Stimulated activated CD8-positive, alpha-beta memory T cell treated with anti-CD3 and anti-CD28 coated beads, Interleukin-7, amount 100 ng/mL, for 48 hours (primary cell): ENCODE measurements at regions not wholly inside any gene's neighbourhood (a gene's known extent, or its start where the extent isn't known, plus 50 kb on each side); places are given as distances from the start of the nearest gene placed in this dataset.

ENCODE experiments used
- DNase-seq, 2 donors: peaks; one replicate each; pipeline ENCODE4 v3.0.0-alpha.2; 2020; ENCODE audit warnings: low read depth in 1 of 2; ENCODE audit errors: extremely low read depth in 1 of 2

- DNase-seq = no peak
These were observed 392.3 kb upstream of the TMPO start for GRCh38 chr12:98123021-98123461.

DNA sequence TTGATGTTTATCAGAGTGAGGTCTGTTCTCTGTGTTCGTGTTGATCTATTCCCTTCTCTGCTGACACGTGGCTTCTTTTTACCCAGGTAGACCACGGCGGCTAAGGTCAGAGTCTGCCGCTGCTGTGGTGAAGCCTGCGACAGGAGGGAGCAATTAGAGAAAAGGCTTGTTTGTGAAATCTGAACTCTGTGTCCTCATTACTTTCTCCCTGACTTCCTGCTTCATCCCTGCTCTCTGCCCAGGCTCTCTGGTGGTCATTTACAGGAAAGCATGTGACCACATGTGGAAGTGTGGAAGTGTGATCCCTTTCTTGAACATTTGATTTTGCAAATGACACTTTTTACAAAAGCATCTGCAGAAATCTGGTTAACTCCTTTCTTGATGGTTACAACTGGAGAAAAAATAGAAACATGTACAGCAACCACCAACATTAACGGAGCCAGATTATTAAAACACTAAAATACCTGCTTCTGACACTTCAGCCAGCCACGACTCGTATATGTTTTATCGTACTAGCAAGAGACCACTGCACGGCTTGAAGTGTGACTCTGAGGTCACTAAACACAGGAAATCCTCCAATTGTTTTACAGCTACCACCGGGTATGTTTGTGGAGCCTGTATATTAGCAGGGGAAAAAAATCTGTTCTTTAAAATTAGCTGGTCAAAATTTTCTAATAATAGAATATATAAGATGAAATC is 388.6 kb upstream of the TMPO start:
- DNase-seq = no peak

DNA sequence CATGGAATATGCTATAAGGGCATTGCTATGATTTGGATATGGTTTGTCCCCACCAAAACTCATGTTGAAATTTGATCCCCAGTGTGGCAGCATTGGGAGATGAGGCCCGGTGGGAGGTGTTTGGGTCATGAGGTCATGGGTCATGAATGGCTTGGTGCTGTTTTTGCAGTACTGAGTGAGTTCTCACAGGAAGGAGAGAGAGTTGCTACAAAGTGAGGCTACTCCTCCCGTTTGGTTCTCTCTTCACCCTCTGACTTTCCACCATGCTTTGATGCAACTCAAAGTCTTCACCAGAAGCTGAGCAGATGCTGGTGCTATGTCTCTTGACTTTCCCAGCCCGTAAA is 388.1 kb upstream of the TMPO start:
- DNase-seq = no peak

DNA sequence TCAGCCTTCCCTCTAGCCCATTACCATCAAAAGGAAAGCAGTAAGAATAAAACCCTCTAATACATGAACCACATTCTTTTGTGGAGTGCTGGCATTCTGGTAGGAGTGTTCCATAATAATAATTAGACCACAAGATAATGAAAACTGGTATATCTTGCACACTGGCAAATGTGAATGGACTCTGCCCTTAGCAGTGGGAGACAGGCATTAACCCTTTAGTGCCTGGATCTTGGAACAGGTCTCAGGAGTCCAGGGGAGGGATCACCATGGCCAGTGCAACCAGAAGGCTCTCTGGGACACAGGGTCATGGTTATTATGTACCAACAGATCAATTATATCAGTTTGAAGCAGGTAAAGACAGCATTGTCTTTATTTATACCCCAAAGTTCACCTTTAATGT is 387.5 kb upstream of the TMPO start:
- no peak for DNase-seq

DNA sequence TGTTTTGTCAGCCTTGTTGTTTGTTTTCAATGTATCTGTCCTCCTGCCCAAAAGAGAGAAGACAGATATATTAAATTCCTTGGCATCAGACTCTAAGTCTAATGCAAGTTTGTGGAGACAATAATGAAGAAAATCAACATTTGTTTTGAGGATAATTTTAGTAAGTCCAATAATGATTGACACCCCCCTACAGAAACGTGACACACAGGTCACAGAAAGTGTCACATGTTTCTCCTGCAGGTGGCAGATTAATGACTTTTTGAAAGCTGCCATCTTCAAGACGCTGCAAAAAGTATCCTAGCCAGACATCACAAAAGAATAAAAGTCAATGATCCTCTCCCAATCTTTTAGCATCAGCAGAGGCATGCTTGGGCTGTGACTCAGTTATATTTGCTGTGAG is 378.8 kb upstream of the TMPO start:
- no peak for DNase-seq

DNA sequence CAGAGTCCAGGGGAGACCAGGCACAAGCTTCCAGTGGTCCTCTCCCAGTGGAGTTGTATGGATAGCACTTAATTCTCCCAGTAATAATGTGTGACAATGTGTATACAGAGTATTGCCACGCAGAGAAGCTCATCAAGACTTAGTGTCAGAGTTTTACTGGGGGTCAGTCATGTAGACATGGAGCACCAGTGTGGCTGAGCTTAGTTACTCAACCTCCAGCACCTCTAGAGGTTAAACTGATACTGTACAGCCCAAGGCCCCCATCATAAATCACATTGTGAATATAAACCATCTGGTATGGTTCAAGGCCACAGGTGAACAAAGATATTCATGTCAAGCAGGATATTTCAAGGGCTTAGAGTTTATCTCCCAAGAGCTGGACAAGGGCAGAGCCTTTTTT is 378.1 kb upstream of the TMPO start:
- no peak for DNase-seq

GRCh38 chr12:98144953-98145352 is 370.4 kb upstream of the TMPO start:
- no peak for DNase-seq

DNA sequence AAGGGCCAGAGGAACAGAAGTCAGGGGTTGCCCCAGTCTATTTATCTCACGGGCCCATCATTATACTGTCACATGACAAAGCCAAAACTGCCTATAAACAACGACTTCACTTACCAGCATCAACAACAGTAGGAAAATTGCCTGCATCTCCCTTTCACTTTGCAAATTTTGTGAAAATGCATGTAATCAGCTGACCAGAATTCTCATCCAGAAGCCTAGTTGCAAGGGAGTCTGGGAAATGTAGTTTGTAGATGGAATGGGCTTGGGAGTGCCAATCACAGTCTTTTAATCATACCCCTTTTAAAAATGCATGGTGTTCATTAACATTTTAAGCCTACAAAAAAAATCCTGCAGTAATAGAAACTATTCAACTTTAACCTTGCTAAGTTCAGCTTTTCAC is 369.3 kb upstream of the TMPO start:
- DNase-seq = no peak

GRCh38 chr12:98146487-98146886 is 368.9 kb upstream of the TMPO start:
- DNase-seq = no peak

DNA sequence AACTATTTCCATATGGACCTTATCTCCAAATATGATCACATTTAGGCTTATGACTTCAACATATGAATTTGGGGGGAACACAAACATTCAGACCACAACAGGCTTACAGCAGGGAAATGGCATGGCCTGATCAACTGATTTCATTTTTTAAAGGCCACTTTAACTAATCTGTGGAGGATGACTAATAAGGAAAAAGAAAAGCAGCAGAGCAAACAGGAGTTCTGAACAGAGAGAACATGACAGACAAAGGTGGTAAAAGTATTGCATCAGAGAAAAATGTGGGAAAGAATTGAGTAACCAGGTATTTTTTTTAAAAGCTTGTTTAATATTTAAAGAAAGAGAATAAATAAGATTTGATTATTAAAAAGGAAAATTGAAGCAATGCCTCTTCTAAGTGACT is 366.1 kb upstream of the TMPO start:
- no peak for DNase-seq

DNA sequence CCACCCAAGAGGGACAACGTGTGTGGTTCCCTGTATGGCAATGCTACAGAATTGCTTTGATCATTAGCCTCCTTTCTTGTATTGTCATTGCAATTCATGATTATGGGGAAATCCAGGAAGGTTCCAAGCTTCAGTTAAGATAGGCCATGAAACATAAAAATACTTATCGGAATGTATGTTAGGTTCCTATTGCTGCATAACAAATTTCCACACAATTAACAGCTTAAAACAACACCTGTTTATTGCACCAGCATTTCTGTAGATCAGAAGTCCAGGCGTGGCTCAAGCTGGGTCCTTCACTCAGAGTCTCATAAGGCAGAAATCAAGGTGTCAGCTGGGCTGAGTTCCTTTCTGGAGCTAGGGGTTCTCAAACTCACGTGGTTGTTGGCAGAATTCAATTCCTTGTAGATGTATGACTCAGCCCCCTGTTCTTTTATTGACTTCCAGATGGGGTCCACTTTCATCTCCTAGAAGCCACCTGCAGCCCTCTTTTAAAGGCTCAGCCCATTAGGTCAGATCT is 365.6 kb upstream of the TMPO start:
- DNase-seq = no peak

DNA sequence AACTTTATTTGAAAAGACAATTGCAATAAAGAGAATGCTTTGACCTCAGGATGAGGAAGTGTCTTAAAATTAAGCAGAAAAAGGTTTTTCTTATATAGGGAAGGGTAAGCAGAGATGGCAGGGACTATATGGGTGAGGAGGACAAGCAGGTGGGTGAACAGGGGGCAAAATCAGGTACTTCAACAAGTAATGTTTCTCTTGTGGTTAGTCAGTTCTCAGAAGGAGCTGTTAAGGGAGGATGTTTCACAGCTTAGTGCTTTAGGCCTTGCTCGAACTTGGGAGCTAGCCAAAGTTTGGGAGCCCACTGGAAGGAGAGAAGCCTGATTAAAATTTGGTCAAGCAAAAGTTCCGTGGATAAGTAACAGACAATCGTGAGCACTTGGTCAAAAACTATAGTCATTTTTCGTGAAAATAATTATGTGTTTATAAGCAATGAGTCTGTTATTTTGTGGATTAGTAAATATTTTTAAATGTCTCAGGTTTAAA is 364.2 kb upstream of the TMPO start:
- DNase-seq = no peak

GRCh38 chr12:98151984-98152383 is 363.4 kb upstream of the TMPO start:
- DNase-seq = no peak

DNA sequence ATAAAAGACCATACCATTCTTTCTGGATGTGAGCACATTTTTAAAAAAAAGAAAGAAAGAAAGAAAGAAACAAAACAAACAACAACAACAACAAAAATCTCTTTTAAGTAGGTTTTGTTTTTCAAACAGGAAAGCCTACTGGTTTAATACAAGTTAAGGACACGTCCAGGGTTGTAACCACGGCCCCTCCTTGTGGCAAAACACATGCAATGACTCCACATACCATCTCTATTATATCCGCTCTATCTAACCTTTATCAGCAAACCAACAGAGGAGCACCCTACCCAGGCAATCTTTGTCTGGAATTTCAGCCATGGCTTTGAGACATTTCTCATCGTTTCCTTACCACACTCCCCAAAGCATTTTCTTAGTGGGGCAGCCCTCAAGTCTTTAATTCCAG is 360.5 kb upstream of the TMPO start:
- no peak for DNase-seq

DNA sequence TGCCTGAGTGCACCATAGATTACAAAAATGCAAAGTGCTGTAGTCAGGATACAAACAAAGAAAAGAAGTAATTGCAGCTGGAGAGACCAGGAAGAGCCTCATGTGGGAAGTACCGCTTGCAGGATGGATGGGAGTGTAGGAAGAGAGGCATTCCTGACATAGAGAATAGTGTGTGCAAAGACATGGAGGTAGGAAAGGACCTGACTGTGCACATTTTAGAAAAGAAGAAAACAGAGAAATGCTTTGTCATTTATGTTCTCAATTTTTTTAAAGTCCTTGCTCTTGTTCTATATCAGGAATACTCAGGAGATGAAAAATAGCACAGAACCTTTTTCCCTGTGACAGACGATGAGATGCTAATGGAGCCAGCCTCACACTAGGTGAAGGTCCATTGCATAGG is 358.7 kb upstream of the TMPO start:
- DNase-seq = no peak

DNA sequence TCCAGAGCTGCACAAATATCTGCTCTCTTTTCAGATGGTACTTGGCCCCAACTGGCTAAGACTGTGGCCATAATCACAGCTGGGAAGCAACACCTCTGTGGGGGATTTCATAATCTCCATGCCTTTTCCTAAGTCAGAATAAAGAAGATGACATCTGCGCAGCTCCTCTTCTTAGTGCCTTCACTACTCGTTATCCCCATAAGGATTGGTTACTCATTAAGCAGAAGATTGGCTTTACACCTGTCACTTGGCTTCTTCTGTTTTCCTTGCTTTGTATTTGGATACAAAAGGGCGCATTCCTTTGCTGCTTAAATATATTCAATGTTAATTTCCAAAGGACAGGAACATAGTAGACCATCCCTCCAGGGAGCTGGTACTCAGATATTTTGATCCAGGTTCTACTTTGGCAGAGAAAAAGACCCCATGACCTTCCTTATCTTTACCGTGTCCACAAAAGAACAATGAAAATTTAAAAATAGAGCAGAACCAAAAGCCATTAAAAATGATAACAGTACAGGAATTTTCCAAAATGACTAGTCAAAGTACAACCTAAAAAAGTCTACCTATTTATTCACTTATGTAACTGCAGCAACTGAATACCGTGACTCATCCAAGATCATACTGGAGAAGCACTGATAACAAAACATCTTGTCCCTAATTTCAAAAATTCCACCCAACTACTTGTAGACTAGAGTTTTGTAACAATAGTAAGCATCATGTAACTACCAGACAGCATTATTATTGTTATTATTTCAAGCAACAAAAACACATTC is 352.3 kb upstream of the TMPO start:
- no peak for DNase-seq

- no peak for DNase-seq
These were observed 343.1 kb upstream of the TMPO start for GRCh38 chr12:98172304-98172703.

- no peak for DNase-seq
These were observed 342.6 kb upstream of the TMPO start for GRCh38 chr12:98172801-98173200.

DNA sequence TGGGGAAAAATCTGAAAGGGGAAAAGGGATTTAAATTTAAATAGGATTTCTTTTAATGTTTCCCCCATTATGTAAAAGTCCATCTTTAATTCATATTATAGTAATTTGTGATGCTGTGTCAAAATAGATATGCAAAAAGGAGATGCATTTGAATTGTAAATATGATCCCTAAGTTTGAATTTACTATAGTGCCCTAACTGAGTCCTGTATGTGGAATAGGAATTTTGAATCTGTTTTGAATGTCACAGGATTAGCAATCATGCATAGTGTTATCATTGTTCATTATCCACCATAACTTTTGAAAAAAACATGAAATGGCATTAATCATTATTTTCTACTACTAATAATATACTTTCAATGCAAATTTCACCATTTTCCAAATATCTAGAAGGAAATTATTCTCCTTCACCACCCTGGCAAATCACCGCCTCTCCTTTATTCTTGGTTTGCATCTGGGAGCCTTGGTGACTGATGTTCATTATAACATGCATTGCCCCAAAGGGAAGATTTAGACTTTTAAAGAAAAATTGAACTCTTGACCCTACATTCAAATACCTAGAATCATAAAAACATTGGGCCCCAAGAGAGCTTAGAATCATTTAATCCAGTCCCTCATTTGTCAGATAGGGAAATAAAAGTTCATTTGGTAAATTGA is 341.5 kb upstream of the TMPO start:
- no peak for DNase-seq

DNA sequence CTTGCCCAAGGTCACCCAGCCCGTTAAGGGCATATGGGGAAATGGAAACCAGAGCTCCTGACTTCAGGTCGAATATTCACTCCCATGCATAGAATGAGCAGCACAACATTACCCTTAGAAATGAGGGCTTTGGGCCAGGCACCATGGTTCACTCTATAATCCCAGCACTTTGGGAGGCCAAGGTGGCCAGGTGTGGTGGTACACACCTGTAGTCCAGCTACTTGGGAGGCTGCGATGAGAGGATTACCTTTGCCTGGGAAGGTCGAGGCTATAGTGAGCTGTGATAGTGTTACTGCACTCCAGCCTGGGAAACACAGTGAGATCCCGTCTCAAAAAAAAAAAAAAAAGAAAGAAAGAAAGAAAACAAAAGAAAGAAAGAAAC is 341.0 kb upstream of the TMPO start:
- DNase-seq = no peak

DNA sequence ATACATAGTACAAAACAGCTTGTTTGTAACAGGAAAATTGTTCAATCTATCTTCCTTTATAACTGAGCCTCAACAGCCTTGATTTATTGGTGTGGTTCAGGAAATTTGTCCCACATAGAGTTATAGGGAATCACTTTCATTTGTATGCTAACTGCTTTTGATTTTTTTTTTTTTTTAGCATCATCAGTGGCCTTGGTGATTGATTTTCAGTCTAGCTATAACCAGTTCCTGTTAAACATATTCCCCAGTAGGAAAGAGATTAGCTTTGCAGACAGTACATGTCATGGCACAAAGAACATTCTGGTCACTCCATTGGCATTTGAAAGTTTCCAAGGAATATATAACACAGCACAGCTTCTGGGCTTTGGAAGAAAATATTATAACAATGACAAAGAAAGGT is 337.3 kb upstream of the TMPO start:
- DNase-seq = no peak

- DNase-seq = no peak
These were observed 336.2 kb upstream of the TMPO start for GRCh38 chr12:98179151-98179550.
